SK-N-SH (cell line): ENCODE measurements at regions not wholly inside any gene's neighbourhood (a gene's known extent, or its start where the extent isn't known, plus 50 kb on each side); places are given as distances from the start of the nearest gene placed in this dataset.
A peak's percentile ranks its signal among the peaks of the same experiment; 100 is the strongest.

Source experiments
- CTCF ChIA-PET: fragments of 300-600, 350-600 bp; formaldehyde crosslinking; extraction: SDS; loops from one replicate; lab custom pipeline; 2021; lab: Yijun Ruan, JAX
- POLR2A ChIA-PET: fragments of 350-600 bp; sonication (Branson Sonifier 250); formaldehyde crosslinking; extraction: SDS; loops from one replicate; lab custom pipeline; 2020; ENCODE audit warnings: antibody characterized with exemption, inconsistent platforms; lab: Yijun Ruan, JAX
- DNase-seq: peaks from one replicate; pipeline ENCODE4 v3.0.0; 2012
- H2AFZ ChIP-seq: fragments of 200-600 bp; sonication (generic); 2 replicates; pipeline ENCODE4 v1.8.1; 2016; ENCODE audit warnings: antibody characterized with exemption, mild to moderate bottlenecking, low read depth
- H3F3A ChIP-seq: fragments of 200-600 bp; sonication (generic); replicated peaks from 2 replicates; pipeline ENCODE3; 2016; ENCODE audit warnings: antibody characterized with exemption, mild to moderate bottlenecking; ENCODE audit not compliant: insufficient read depth
- H3K27ac ChIP-seq, 2 experiments: fragments of 200-500 bp in 1 of 2; fragments of 200-600 bp in 1 of 2; sonication (Bioruptor generic) in 1 of 2; sonication (generic), shearing (Covaris generic) in 1 of 2; 2 replicates each; pipeline versions ENCODE4 v1.5.1 to v1.6.1; 2014 to 2016; ENCODE audit warnings: low read depth in 2 of 2, inconsistent platforms in 1 of 2, low read length in 1 of 2, mild to moderate bottlenecking in 1 of 2, mixed read lengths in 1 of 2
- H3K27me3 ChIP-seq: fragments of 200-600 bp; sonication (generic), shearing (Covaris generic); 2 replicates; pipeline ENCODE4 v1.6.1; 2016; ENCODE audit warnings: mixed run types; ENCODE audit not compliant: insufficient read depth
- H3K36me3 ChIP-seq, 2 experiments: fragments of 200-500 bp in 1 of 2; fragments of 200-600 bp in 1 of 2; sonication (Bioruptor generic) in 1 of 2; sonication (generic) in 1 of 2; replicated peaks in 1 of 2; 2 replicates each; pipeline versions ENCODE3 to v1.5.1; 2014 to 2016; ENCODE audit warnings: low read length in 1 of 2, mild to moderate bottlenecking in 1 of 2; ENCODE audit not compliant: insufficient read depth in 2 of 2, control insufficient read depth in 1 of 2
- H3K4me1 ChIP-seq, 2 experiments: fragments of 200-500 bp in 1 of 2; fragments of 200-600 bp in 1 of 2; sonication (Bioruptor generic) in 1 of 2; sonication (generic), shearing (Covaris generic) in 1 of 2; 2 replicates each; pipeline versions ENCODE4 v1.5.1 to v1.6.1; 2014 to 2016; ENCODE audit warnings: low read depth in 1 of 2, low read length in 1 of 2, mixed run types in 1 of 2; ENCODE audit not compliant: insufficient read depth in 2 of 2, control insufficient read depth in 1 of 2
- H3K4me2 ChIP-seq: fragments of 200-600 bp; sonication (generic), shearing (Covaris generic); 2 replicates; pipeline ENCODE4 v1.6.1; 2017; ENCODE audit warnings: mixed run types
- H3K4me3 ChIP-seq, 2 experiments: fragments of 200-500 bp in 1 of 2; fragments of 200-600 bp in 1 of 2; sonication (Bioruptor generic) in 1 of 2; sonication (generic), shearing (Covaris generic) in 1 of 2; 2 replicates each; pipeline versions ENCODE4 v1.5.1 to v1.8.1; 2014 to 2016; ENCODE audit warnings: low read depth in 2 of 2, inconsistent platforms in 1 of 2, low read length in 1 of 2, mild to moderate bottlenecking in 1 of 2, mixed read lengths in 1 of 2, moderate library complexity in 1 of 2
- H3K79me2 ChIP-seq: fragments of 200-600 bp; sonication (generic); 2 replicates; pipeline ENCODE4 v1.8.1; 2017; ENCODE audit warnings: mild to moderate bottlenecking; ENCODE audit not compliant: insufficient read depth
- H3K9ac ChIP-seq: fragments of 200-600 bp; sonication (generic); 2 replicates; pipeline ENCODE4 v1.6.1; 2017; ENCODE audit warnings: mixed run types
- H3K9me2 ChIP-seq: fragments of 200-600 bp; sonication (generic); 2 replicates; pipeline ENCODE4 v1.6.1; 2017; ENCODE audit warnings: mixed run types
- H3K9me3 ChIP-seq: fragments of 200-600 bp; sonication (generic); 2 replicates; pipeline ENCODE4 v1.6.1; 2017; ENCODE audit warnings: mixed run types, mild to moderate bottlenecking, moderate library complexity
- H4K20me1 ChIP-seq: fragments of 200-600 bp; sonication (generic); 2 replicates; pipeline ENCODE4 v1.6.1; 2017; ENCODE audit warnings: mild to moderate bottlenecking, mixed run types; ENCODE audit not compliant: insufficient read depth
- TCF12 ChIP-seq: IDR thresholded peaks from 2 replicates; pipeline ENCODE4 v1.4.0; 2012
- WGBS: methylation state at CpG from one replicate; pipeline ENCODE4 v1.1.6; 2017; ENCODE audit warnings: low lambda C conversion rate; 5-methylcytosine and 5-hydroxymethylcytosine counted together
- small RNA-seq, 7 experiments: library from RNA; depleted of rRNA; stranded (forward); fragments of <200 nt; gene quantifications; one replicate each; pipeline ENCODE3, GENCODE V24; 2012
- TF ChIP-seq, protein P1 (sequence below): IDR thresholded peaks from 2 replicates; pipeline ENCODE4; 2012
- TF ChIP-seq, protein P2 (sequence below): IDR thresholded peaks from 2 replicates; pipeline ENCODE4 v1.4.0; 2012; ENCODE audit warnings: low read depth, borderline replicate concordance

DNA sequence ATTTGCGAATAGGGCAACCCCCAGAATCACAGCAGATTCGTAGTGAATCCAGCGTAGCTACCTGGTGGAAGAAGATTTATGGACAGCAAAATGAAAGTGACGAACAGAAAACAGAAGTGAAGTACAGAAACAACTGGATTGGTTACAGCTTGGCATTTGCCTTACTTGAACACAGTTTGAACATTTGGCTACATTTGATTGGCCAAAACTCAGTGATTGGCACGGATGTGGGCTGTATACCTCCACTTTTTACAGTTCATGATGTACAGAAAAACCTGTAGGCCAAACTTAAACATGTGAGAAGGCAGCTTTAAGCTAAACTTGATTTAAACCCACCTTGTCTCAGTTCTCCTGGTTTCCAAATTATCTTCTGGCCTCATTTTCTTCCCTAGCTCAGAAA lies 49.9 kb upstream of the AMN1 start:
- H3K4me2 ChIP-seq, result no peak overlapping the region
- no peaks in the 10 kb centered on the region for H3K36me3 ChIP-seq
- no peak for DNase-seq
- H2AFZ ChIP-seq, result no peak overlapping the region
- H3K27ac ChIP-seq, result no peak overlapping the region
- H4K20me1 ChIP-seq, result no peaks in the 10 kb centered on the region
- ChIA-PET CTCF (no interaction called here), POLR2A (no interaction called here)
- H3K9me3 ChIP-seq, result no peaks in the 10 kb centered on the region
- H3K27me3 ChIP-seq, result no peaks in the 10 kb centered on the region
- TF ChIP-seq, protein P1, sequence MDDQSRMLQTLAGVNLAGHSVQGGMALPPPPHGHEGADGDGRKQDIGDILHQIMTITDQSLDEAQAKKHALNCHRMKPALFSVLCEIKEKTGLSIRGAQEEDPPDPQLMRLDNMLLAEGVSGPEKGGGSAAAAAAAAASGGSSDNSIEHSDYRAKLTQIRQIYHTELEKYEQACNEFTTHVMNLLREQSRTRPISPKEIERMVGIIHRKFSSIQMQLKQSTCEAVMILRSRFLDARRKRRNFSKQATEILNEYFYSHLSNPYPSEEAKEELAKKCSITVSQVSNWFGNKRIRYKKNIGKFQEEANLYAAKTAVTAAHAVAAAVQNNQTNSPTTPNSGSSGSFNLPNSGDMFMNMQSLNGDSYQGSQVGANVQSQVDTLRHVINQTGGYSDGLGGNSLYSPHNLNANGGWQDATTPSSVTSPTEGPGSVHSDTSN, result 0 out of 2 replicates have a peak, but pooled peaks have one; percentile 11
- TF ChIP-seq TCF12, result no peak
- TF ChIP-seq, protein P2, sequence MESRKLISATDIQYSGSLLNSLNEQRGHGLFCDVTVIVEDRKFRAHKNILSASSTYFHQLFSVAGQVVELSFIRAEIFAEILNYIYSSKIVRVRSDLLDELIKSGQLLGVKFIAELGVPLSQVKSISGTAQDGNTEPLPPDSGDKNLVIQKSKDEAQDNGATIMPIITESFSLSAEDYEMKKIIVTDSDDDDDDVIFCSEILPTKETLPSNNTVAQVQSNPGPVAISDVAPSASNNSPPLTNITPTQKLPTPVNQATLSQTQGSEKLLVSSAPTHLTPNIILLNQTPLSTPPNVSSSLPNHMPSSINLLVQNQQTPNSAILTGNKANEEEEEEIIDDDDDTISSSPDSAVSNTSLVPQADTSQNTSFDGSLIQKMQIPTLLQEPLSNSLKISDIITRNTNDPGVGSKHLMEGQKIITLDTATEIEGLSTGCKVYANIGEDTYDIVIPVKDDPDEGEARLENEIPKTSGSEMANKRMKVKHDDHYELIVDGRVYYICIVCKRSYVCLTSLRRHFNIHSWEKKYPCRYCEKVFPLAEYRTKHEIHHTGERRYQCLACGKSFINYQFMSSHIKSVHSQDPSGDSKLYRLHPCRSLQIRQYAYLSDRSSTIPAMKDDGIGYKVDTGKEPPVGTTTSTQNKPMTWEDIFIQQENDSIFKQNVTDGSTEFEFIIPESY, result no peak
- no peak overlapping the region for H3K4me3 ChIP-seq
- no peak overlapping the region for H3K9ac ChIP-seq
- H3K4me1 ChIP-seq, result peaks cover 0 to 4% of the 10 kb centered on the region in 2 experiments; a peak in 1 of 4 replicates
- no peaks in the 10 kb centered on the region for H3K9me2 ChIP-seq
- 76% methylated on average over 5 of the region's 5 CpGs for WGBS
- H3K79me2 ChIP-seq, result no peaks in the 10 kb centered on the region
- no peaks in the 10 kb centered on the region for H3F3A ChIP-seq

Small RNA genes in the stretch of these regions (small RNA-seq; reads per million reads assigned to genes)
- gene RF00402, result 0 reads per million in 7 experiments
- 0 reads per million in 7 experiments for gene RNU6-1069P
